Ascending aorta (tissue), 2 donors: ENCODE measurements at regions not wholly inside any gene's neighbourhood (a gene's known extent, or its start where the extent isn't known, plus 50 kb on each side); places are given as distances from the start of the nearest gene placed in this dataset.
"Not testable (repeated sequence)": the region's sequence is repeated elsewhere in the genome, so short reads cannot be mapped to it uniquely, and the experiment has no call there.

ENCODE experiments used
- DNase-seq, 2 donors: peaks; one replicate each; pipeline ENCODE4 v3.0.0-alpha.2; 2019; ENCODE audit warnings: low spot score in 2 of 2
- H3K27ac ChIP-seq, 2 donors: fragments of 200-600 bp; sonication (generic); one replicate each; pipeline ENCODE4 v1.5.1; 2016 to 2017; ENCODE audit warnings: mild to moderate bottlenecking in 1 of 2
- H3K27me3 ChIP-seq: fragments of 200-600 bp; sonication (generic); one replicate; pipeline ENCODE4 v1.5.1; 2017
- H3K36me3 ChIP-seq, 2 donors: fragments of 200-600 bp; sonication (generic); one replicate each; pipeline ENCODE4 v1.5.1; 2016
- H3K4me1 ChIP-seq, 2 donors: fragments of 200-600 bp; sonication (generic); one replicate each; pipeline ENCODE4 v1.5.1; 2016 to 2017; ENCODE audit warnings: mild to moderate bottlenecking in 1 of 2
- H3K4me3 ChIP-seq, 2 donors: fragments of 200-600 bp; sonication (generic); one replicate each; pipeline ENCODE4 v1.5.1; 2016 to 2017; ENCODE audit warnings: mild to moderate bottlenecking in 1 of 2
- H3K9me3 ChIP-seq, 2 donors: fragments of 200-600 bp; sonication (generic); one replicate each; pipeline ENCODE4 v1.5.1; 2016
- intact Hi-C: fragments of 100-400 bp; cut with DNase I; formaldehyde crosslinking; loops from one replicate; pipeline ENCODE4 v1.15.1; 2023
- TF ChIP-seq, protein P1 (sequence below), 3 experiments: fragments of 200-600 bp in 2 of 3; fragments of 450-650 bp in 1 of 3; sonication (generic) in 2 of 3; IDR thresholded peaks; one replicate each; pipeline ENCODE4 v1.5.1; 2016 to 2019; ENCODE audit warnings: antibody characterized with exemption in 3 of 3, mild to moderate bottlenecking in 1 of 3, moderate library complexity in 1 of 3

DNA sequence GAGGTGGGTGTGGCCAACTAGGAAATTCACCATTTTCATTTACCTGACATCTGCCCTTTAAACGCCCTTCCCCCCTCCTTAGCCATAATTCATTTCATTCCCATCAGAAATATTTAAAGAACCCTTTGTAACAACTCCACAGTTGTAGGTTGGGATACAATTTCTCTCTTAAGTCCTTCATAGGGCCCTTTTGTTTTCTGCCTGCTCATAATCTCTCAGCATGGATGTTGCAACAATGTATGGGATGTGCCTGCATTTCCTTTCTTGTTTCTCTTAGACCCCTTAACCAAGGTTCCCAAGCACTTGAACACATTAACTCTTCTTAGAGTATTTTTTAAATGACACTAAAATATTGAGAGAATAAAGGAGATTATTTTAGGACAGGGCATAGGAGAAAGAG, 51.7 kb upstream of the MYO10 start:
- TF ChIP-seq, protein P1, sequence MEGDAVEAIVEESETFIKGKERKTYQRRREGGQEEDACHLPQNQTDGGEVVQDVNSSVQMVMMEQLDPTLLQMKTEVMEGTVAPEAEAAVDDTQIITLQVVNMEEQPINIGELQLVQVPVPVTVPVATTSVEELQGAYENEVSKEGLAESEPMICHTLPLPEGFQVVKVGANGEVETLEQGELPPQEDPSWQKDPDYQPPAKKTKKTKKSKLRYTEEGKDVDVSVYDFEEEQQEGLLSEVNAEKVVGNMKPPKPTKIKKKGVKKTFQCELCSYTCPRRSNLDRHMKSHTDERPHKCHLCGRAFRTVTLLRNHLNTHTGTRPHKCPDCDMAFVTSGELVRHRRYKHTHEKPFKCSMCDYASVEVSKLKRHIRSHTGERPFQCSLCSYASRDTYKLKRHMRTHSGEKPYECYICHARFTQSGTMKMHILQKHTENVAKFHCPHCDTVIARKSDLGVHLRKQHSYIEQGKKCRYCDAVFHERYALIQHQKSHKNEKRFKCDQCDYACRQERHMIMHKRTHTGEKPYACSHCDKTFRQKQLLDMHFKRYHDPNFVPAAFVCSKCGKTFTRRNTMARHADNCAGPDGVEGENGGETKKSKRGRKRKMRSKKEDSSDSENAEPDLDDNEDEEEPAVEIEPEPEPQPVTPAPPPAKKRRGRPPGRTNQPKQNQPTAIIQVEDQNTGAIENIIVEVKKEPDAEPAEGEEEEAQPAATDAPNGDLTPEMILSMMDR (IDR thresholded peaks at IDR 0.05): no peak
- no peak overlapping the region for H3K4me3 ChIP-seq
- intact Hi-C loops: no loop called here
- no peaks in the 10 kb centered on the region for H3K36me3 ChIP-seq
- no peaks in the 10 kb centered on the region for H3K4me1 ChIP-seq
- H3K27ac ChIP-seq: no peak overlapping the region
- no peaks in the 10 kb centered on the region for H3K9me3 ChIP-seq
- no peak for DNase-seq
- H3K27me3 ChIP-seq: no peaks in the 10 kb centered on the region

DNA sequence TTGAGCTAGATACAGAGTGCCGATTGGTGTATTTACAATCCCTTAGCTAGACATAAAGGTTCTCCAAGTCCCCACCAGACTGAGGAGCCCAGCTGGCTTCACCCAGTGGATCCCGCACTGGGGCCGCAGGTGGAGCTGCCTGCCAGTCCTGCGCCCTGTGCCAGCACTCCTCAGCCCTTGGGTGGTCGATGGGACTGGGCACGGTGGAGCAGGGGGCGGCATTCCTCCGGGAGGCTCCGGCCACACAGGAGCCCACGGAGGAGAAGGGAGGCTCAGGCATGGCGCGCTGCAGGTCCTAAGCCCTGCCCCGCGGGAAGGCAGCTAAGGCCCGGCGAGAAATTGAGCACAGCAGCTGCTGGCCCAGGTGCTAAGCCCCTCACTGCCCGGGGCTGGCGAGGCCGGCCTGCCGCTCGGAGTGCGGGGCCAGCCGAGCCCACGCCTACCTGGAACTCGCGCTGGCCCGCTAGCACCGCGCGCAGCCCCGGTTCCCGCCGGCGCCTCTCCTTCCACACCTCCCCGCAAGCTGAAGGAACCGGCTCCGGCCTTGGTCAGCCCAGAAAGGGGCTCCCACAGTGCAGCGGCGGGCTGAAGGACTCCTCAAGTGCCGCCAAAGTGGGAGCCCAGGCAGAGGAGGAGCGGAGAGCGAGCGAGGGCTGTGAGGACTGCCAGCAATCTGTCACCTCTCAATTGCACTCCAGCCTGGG, 54.9 kb upstream of the MYO10 start:
- H3K27ac ChIP-seq, H3K4me1 ChIP-seq, H3K4me3 ChIP-seq, H3K27me3 ChIP-seq, intact Hi-C loops, H3K36me3 ChIP-seq, DNase-seq, H3K9me3 ChIP-seq: not testable (repeated sequence)

DNA sequence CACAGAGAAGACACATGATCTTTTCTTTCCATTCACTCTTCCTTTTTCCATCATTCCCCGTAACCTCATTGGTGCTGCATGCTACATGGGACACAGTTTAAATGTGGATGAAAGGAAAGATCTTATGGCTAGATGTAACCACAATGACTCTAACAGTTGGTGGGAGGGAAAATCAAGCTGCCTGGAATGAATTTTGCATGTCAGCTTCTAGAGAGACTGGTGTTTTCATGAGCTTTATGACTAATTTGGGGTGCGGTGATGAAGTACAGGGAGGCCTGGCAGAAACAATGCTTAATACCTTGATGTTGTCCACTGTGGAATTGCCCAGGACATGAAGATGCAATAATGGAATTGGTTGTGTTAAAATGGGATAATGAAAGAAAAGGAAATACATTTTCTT, 55.9 kb upstream of the MYO10 start:
- Histone ChIP-seq H3K4me1 (no peaks in the 10 kb centered on the region), H3K27ac (no peak overlapping the region), H3K4me3 (no peak overlapping the region), H3K27me3 (no peaks in the 10 kb centered on the region), H3K36me3 (no peaks in the 10 kb centered on the region), H3K9me3 (no peaks in the 10 kb centered on the region)
- intact Hi-C loops: no loop called here
- TF ChIP-seq, protein P1 (IDR thresholded peaks at IDR 0.05): no peak
- no peak for DNase-seq

DNA sequence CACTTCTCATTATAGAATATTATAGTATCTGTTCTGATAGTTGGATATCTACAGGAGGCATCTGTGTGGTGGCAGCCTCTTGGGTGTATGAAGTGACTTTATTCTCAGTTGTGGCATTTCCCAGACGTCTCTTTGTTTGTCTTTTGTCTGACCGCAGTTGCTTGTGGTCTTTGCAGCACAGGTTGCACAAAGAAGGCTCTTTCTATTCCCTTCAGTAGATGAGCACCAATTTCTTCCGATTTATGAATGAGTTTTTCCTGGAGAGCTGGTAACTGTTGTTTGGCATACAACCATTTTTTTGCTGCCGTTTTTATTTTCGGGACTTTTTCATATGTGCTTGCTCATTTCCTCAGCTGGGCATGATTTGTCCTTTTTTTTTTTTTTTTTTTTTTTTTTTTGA, 56.4 kb upstream of the MYO10 start:
- TF ChIP-seq, protein P1 (IDR thresholded peaks at IDR 0.05): no peak
- Histone ChIP-seq H3K9me3 (no peaks in the 10 kb centered on the region), H3K4me1 (no peaks in the 10 kb centered on the region), H3K27me3 (no peaks in the 10 kb centered on the region), H3K4me3 (no peak overlapping the region), H3K27ac (no peak overlapping the region), H3K36me3 (no peaks in the 10 kb centered on the region)
- intact Hi-C loops: no loop called here
- DNase-seq: no peak

DNA sequence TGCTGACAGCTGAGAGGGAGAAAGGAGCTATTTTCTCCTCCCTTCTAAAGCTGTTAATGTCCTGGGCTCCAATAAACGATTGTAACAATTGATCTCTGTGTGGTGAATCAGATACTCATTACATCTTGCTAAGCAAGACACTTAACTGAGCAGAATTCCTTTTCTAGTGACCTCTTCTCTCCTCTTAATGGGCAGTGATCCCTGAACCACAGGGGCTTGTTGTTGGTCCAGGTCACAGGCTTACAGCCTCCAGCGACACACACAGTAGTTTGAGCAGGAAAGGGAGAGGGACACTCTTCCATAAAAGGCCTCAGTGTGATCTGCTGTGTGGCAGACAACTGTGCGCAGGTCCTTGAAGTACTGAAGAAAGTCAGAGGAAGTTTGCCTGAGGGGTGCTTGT, 58.5 kb upstream of the MYO10 start:
- no peaks in the 10 kb centered on the region for H3K27me3 ChIP-seq
- intact Hi-C loops: no loop called here
- TF ChIP-seq, protein P1 (IDR thresholded peaks at IDR 0.05): no peak
- no peak overlapping the region for H3K4me3 ChIP-seq
- DNase-seq: no peak
- no peaks in the 10 kb centered on the region for H3K36me3 ChIP-seq
- no peaks in the 10 kb centered on the region for H3K4me1 ChIP-seq
- H3K27ac ChIP-seq: no peak overlapping the region
- H3K9me3 ChIP-seq: no peaks in the 10 kb centered on the region

DNA sequence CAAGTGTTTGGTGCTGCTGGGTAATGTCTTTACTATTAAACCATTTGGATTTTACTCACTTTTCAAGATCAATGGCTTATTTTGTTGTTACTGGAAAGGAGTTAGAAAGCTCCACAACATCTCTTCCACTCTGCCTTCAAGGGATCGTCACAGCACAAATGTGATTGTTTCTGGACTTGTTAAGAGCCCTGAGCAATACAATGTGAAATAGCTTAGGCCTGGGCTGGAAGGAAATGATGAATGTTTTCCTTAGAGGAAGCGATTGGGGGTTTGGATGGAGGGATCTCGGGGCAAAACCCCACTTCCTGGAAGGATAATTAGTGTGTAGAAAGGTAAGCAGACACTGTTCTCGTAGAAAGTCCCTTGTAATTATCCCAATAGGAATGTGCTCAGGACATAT, 59.3 kb upstream of the MYO10 start:
- no peak for DNase-seq
- Histone ChIP-seq H3K36me3 (no peaks in the 10 kb centered on the region), H3K27ac (no peak overlapping the region), H3K27me3 (no peaks in the 10 kb centered on the region), H3K4me1 (peaks cover 0 to under 1% of the 10 kb centered on the region in 2 donors), H3K4me3 (no peak overlapping the region), H3K9me3 (no peaks in the 10 kb centered on the region)
- intact Hi-C loops: no loop called here
- TF ChIP-seq, protein P1 (IDR thresholded peaks at IDR 0.05): no peak
